GM12891 (cell line): ENCODE measurements at regions not wholly inside any gene's neighbourhood (a gene's known extent, or its start where the extent isn't known, plus 50 kb on each side); places are given as distances from the start of the nearest gene placed in this dataset.

Experiments used
- DNase-seq: peaks from one replicate; pipeline ENCODE4 v3.0.0; 2011; ENCODE audit warnings: low spot score; ENCODE audit not compliant: insufficient read length
- FAIRE-seq: peaks from 2 replicates; lab custom pipeline; 2011; peaks lifted over from hg19 to GRCh38; lab: Jason Lieb, UNC
- PAX5 ChIP-seq: IDR thresholded peaks from 2 replicates; pipeline ENCODE4 v1.6.1; 2011; ENCODE audit warnings: low read length, moderate library complexity, mild to moderate bottlenecking; ENCODE audit not compliant: insufficient read depth, severe bottlenecking
- POLR2A ChIP-seq: IDR thresholded peaks from 2 replicates; pipeline ENCODE4 v1.6.1; 2011; ENCODE audit warnings: low read depth, low read length, control low read depth
- POLR2AphosphoS5 ChIP-seq: IDR thresholded peaks from 2 replicates; pipeline ENCODE4 v1.6.1; 2011; ENCODE audit warnings: low read depth, low read length, control low read depth
- POU2F2 ChIP-seq: IDR thresholded peaks from 2 replicates; pipeline ENCODE4 v1.6.1; 2011; ENCODE audit warnings: low read depth, mild to moderate bottlenecking, control low read depth, low read length, moderate library complexity
- SPI1 ChIP-seq: IDR thresholded peaks from 2 replicates; pipeline ENCODE4 v1.6.1; 2011; ENCODE audit warnings: low read depth, low read length, control low read depth
- TAF1 ChIP-seq: IDR thresholded peaks from 2 replicates; pipeline ENCODE4 v1.6.1; 2011; ENCODE audit warnings: low read depth, low read length, control low read depth

- TF ChIP-seq POLR2AphosphoS5 (no peak), POU2F2 (no peak), POLR2A (no peak), PAX5 (no peak), SPI1 (no peak), TAF1 (no peak)
- FAIRE-seq (no peak), DNase-seq (no peak)
Measured at GRCh38 chr10:69696073-69696731, 66.2 kb downstream of the FAM241B start.

GRCh38 chr10:69697006-69697405 lies 67.0 kb downstream of the FAM241B start:
- TF ChIP-seq SPI1 (no peak), TAF1 (no peak), PAX5 (no peak), POU2F2 (no peak), POLR2AphosphoS5 (no peak), POLR2A (no peak)
- DNase-seq (no peak), FAIRE-seq (no peak)

- FAIRE-seq (no peak), DNase-seq (no peak)
- TF ChIP-seq POLR2AphosphoS5 = no peak
- no peak for TF ChIP-seq POLR2A
- no peak for TF ChIP-seq POU2F2
- no peak for TF ChIP-seq PAX5
- no peak for TF ChIP-seq TAF1
- TF ChIP-seq SPI1 = no peak
Measured at GRCh38 chr10:69703256-69703655, 73.2 kb downstream of the FAM241B start.

GRCh38 chr10:69703766-69704630 lies 74.0 kb downstream of the FAM241B start:
- DNase-seq (no peak), FAIRE-seq (no peak)
- TF ChIP-seq POU2F2 (no peak), POLR2A (no peak), POLR2AphosphoS5 (no peak), SPI1 (no peak), TAF1 (no peak), PAX5 (no peak)

- TF ChIP-seq POLR2A (no peak), SPI1 (no peak), POLR2AphosphoS5 (no peak)
- no peak for FAIRE-seq
- no peak for DNase-seq
Measured at GRCh38 chr10:69709366-69709941, 79.4 kb downstream of the FAM241B start.

- TF ChIP-seq TAF1 = no peak
- TF ChIP-seq SPI1 = no peak
- no peak for TF ChIP-seq POU2F2
- no peak for TF ChIP-seq PAX5
- TF ChIP-seq POLR2AphosphoS5 = no peak
- no peak for TF ChIP-seq POLR2A
- FAIRE-seq (no peak), DNase-seq (no peak)
Measured at GRCh38 chr10:69710008-69710888, 80.2 kb downstream of the FAM241B start.

- DNase-seq = no peak
- FAIRE-seq = no peak
Measured at GRCh38 chr10:69712342-69712741, 82.3 kb downstream of the FAM241B start.

GRCh38 chr10:69714572-69714971 lies 84.5 kb downstream of the FAM241B start:
- FAIRE-seq (no peak), DNase-seq (no peak)
- TF ChIP-seq POU2F2 (no peak), TAF1 (no peak), POLR2A (no peak), POLR2AphosphoS5 (no peak), SPI1 (no peak), PAX5 (no peak)

More at GRCh38 chr10:69712342-69712741, 82.3 kb downstream of the FAM241B start:
- no peak for TF ChIP-seq POLR2AphosphoS5
- no peak for TF ChIP-seq POU2F2
- no peak for TF ChIP-seq TAF1
- no peak for TF ChIP-seq SPI1
- TF ChIP-seq PAX5 = no peak
- TF ChIP-seq POLR2A = no peak

- TF ChIP-seq POLR2AphosphoS5 (no peak), TAF1 (no peak), SPI1 (no peak), PAX5 (no peak), POLR2A (no peak), POU2F2 (no peak)
- no peak for DNase-seq
- FAIRE-seq = no peak
Measured at GRCh38 chr10:69715156-69715898, 85.3 kb downstream of the FAM241B start.
